ENCODE measurements at regions not wholly inside any gene's neighbourhood (a gene's known extent, or its start where the extent isn't known, plus 50 kb on each side); places are given as distances from the start of the nearest gene placed in this dataset.
"Not testable (repeated sequence)": the region's sequence is repeated elsewhere in the genome, so short reads cannot be mapped to it uniquely, and the experiment has no call there.

DNA sequence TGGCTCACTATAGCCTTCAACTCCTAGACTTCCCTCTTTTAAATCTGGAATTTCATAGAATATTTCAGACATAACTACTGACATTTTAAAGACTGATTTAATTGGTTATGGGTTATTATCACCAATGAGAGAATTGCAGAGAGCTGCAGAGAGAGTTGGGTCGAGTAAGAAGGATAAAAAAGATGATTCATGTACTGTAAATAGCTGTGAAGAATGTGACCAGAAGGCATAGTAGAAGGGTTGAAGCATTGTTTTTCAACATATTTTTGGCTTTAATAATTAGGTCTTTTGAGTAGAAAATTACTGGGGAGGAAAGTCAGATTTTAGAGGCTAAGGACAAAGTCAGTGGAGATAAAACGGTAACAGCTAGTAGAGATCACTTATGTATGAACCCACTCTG lies 503.2 kb upstream of the SLC8A1 start:
- no peak for DNase-seq (ENCODE audit: low spot score)

DNA sequence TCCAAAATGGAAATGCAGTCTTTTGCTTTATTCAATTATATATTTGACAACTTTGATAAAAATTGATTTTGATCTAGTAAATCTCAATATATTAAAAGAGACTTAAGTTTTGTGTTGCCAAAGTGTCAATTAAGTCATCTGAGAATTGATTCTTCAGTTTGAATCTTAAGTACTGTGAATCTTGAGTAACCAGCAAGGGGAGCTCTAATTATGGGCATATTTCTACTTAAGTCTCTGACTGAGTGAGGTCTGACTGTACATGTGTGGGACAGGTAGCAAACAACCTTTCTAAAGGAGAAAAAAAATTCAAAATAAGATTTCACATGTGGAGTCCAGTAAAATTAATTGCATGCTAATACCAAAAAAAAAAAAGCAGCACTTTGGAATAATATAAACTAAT lies 503.7 kb upstream of the SLC8A1 start:
- DNase-seq (ENCODE audit: low spot score): no peak

DNA sequence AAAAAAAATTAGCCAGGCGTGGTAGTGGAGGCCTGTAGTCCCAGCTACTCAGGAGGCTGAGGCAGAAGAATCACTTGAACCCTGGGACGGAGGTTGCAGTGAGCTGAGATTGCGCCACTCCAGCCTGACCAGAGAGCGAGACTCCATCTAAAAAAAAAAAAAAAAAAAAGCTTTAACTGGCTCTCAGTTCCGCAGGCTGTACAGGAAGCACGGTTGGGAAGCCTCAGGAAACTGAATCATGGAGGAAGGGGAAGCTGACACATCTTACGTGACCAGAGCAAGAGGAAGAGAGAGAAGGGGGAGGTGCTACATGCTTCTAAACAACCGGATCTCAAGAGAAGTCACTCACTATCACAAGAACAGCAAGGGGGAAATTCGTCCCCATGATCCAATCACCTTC lies 505.6 kb upstream of the SLC8A1 start:
- no peak for DNase-seq (ENCODE audit: low spot score)

DNA sequence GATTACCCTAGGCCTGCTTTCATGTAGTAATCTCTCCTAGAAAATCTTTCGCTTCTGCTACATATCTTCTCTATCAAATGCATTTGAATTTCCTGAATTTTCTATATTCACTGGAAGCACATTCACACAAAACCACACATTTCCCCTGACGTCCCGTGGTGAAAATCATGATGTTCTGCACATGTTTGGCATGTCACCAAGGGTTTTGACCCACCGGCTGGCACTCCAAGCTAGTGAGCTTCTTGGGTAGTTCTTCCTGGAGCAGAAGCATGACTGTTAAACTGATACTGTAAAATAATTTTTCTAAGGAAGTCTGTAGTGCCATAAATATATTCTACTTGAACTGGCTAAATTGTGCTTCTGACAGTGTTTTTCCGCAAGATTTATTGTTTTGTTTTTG lies 510.1 kb upstream of the SLC8A1 start:
- no peak for DNase-seq (ENCODE audit: low spot score)

DNA sequence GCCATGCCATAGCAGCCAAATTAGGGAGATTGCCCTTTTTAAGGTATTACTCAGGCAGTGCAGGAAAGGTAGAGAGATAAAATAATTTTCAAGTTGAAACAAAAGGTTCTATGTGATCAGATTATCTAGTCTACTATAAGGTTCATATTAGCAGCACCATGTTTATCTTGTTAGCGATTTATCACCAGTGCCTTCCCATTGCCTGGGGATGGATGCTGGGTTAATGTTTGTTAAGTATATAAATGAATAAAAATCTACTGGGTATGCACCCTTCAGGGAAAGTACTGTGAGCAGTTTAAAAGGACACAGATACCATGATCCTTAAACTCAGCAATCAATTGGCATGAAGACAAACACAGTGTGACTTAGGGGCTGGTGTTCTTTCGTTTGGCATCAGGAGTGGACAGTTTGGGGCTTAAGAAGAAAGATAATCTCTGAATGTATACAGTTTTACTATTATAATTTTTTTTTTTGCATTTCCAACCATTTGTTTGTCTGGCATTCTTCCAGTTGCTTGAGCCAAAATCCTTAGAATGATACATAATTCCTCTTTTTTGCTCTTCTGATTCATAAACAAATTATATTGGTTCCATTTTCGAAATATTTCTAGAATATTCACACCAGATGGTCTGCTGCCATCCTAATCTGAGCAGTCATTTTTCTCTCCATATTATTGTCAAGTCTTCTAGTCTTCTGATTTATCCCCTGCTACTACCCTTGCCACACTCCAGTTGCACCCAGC lies 512.8 kb upstream of the SLC8A1 start:
- no peak for DNase-seq (ENCODE audit: low spot score)

DNA sequence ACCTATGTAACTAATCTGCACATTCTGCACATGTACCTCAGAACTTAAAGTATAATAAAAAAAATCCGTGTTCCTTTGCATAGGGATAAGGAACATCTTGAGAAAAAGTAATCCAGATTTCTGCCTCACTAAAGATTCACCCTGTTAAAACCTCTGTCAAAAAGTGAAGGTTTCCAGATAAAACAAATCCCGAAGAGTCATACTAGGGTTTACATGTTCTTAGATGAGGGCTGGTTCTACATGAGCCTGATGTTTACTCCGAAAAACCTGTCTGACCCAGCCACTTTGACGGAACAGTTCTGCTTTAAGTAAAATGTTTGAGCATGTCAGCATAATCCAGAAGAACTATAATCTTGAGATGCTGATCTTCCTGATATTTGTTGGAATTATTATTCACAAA lies 515.6 kb upstream of the SLC8A1 start:
- no peak for DNase-seq (ENCODE audit: low spot score)

DNA sequence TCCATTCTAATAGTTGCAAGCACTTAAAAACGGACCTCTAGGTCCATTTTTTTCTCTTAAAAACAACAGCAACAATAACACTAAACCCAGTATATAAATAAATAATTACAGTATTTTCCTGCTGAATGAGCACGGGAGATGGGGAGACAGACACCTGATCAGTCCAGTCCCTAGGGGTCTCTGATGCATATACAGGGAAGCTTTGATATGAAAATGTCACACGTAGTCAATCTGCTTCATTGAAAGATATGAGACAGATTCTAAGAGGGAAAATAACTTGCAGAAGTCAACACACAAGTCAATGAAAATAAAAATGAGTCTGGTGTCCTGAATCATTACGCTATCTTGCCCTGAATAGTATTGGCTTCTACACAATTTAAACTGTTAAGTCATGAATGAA lies 523.3 kb upstream of the SLC8A1 start:
- DNase-seq (ENCODE audit: low spot score): no peak

DNA sequence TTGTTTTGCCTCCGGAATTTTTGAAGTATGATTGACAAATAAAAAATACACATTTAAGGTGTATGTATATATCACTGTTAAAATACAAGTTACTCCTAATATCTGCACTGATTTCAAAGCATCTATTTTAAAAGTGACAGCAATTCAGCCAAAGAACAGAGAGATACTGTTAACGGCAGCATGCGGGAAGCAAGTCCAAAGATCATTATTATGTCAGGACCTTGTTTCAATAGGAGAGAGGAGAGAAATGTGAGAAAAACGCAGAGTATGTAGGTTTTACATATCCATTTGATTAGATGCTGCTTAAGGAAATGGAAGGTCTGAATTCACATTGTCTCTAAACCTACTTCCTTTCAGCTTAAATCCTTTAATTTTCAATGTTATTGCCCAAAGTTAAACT lies 545.5 kb upstream of the SLC8A1 start:
- no peak for DNase-seq (ENCODE audit: low spot score)

DNA sequence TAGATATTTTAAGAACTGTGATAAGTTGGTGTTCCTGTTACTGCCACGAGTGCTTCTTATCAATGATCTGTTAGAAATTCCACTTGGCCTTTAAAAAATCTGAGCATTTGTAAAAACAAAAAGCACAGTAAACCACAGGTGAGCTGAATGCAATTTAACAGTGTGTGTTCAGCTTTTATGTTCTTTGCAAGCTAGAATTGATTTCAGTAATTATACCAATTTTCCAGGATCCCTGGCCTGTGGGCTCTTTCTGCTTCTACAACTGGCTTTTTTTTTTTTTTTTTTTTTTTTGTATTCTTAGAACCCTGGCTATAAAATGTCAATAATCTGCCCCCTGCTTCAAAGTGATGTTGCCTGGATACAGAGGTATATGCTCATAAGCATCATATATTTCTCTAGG lies 548.5 kb upstream of the SLC8A1 start:
- DNase-seq (ENCODE audit: low spot score): no peak

DNA sequence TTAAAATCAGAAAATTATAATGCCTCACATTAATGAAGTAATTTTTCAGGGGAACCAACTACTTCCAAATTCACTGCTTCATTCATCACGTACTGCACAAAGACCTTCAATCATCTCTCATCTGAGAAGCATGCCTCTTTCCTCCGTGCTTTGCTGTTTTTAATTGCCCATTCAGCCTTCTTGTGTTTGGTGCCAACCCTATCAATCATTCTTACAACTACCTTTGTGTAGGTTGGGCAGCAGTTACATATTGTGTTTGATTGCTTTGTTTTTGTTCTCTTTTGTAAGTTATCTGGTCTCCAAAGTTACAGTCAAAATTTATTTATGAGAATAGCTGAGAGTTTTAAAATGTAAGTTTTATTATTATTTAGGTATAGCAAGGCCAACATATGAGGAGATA lies 549.0 kb upstream of the SLC8A1 start:
- no peak for DNase-seq (ENCODE audit: low spot score)

DNA sequence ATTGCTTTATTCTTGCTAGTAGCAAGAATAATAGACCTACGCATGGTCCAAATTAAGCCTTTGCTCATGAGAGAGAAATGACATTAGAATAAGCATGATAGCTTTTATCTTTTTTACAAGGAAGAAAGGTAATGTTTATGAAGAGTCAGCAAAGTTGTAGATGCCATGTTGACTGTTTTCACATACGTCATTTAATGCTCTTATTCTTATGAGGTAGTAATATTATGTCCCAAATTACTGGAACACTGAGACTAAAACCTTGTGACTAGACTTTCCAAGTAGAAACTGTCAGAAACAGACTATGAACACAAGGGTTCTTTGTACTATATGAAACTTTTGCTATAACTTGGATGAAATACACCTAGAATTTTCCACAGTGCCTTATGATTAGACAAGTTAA lies 552.8 kb upstream of the SLC8A1 start:
- DNase-seq (ENCODE audit: low spot score): no peak

DNA sequence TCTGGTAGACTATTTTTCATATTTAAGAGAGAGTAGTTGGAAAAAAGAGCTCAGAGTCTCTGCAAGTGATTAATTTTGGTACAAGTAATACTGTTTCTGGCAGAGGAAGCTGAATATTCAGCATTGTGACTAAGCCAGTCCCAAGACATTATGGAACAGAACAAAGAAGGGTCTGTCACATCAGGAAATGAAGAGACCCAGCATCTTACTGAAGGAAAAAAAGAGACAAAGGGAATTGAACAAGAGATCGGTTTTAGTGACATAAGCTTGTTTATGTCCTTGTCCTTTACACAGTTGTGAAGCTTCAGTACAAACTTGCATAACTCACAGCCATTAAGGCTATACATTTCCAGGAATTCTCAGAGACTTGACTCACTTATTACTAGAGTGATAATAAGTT lies 568.5 kb upstream of the SLC8A1 start:
- DNase-seq (ENCODE audit: low spot score): no peak

DNA sequence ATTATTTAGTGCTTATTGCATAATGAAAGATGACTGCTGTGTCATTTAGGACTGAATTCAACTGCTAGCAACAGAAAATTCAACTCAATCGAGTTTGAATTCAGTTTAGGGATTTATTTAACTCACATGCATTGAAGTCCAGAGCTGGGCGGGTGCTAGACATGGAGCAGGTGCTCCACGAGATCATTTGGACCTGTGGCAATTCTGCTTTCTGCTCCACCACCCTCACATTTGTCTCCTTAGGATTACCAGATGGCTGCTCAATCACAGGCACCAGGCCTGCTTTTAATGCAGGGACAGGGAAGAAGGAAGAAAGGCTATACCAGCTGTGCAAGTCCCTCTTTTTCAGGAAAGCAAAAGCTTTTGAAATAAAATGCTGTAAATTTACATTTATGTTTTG lies 572.9 kb upstream of the SLC8A1 start:
- no peak for DNase-seq (ENCODE audit: low spot score)

DNA sequence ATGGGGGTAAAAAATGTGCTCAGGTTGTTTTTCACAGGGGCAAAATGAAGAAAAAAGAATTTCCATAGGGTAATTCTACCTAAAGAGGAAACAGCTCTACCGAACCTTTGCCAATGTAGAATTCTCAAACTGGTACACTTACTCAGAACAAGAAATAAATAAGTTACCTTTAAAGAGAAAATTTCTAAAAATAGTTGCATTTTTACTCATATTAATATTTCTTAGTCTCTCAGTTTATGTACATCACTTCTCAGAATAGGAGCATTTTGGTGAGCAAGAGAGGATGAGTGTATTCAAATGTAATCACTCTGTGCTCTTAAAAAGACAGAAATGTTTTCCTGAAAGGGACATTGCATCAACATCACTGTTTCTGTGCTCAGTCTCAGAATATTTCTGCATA lies 574.7 kb upstream of the SLC8A1 start:
- no peak for DNase-seq (ENCODE audit: low spot score)

DNA sequence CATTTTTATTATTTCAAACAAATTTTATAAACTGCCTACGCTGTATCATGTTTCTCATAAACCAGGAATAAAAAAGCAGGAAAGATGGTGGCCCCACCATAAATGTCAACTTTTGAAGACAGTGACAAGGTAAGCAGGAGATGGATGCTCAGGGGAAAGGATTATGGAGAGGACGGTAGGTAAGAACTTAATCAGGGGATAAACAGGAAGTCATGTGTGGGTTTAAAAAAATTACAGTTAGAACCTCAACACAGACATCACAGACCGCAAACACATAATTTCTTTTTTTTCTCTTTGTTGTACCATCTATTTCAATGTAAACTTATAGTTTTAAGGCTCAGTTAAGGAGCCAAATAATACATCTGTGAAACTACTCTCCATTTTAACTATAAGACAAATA lies 575.2 kb upstream of the SLC8A1 start:
- DNase-seq (ENCODE audit: low spot score): no peak

DNA sequence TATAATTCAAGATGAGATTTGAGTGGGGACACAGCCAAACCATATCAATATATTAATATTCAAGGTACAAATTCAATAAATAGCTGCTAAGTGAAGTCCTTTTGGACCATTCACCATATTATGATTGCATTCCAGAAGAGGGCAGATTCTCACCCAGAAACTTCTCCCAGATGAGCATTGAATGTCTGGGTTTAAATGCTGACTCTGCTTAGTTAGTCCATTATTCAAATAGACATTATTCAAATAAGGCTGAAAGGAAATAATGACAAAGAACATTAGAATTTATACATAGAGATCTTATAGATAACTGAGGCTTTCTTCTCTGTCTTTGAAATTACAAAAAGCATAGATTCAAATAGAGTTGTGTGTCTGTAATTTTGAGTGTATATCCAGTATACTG lies 579.4 kb upstream of the SLC8A1 start:
- no peak for DNase-seq (ENCODE audit: low spot score)

DNA sequence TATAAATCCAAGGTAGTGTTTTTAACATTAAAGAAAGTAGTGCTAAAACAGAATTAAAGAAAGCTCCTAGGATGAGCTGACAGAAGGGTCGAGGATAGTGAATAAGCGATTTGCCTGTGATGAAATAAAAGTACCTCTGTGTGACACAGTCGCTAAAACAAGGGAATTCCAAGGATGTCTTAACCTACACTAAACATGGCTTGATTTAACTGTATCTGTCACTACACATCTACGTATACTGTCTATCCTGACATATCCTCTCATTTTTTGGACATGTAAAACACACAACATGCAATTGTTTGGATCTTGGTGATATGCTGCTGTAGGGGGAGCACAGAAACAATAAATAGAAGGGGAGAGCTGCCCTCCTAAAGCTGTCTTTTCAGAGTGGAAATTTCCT lies 580.8 kb upstream of the SLC8A1 start:
- DNase-seq (ENCODE audit: low spot score): no peak

DNA sequence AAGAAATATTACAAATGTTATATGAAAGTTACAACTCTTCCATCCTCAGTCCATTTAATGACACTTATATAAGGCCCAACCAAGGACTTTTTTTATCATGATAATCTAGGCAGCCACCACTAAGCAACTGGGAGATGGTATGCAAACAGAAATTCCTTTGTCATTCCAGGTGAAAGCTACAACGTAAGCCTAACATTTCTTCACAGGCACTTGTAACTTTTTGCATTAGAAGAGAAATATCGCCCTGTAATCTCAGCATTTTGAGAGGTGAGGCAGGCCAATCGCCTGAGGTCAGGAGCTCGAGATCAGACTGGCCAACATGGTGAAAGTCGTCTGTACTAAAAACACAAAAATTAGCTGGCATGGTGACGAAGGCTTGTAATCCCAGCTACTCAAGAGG lies 581.2 kb upstream of the SLC8A1 start:
- no peak for DNase-seq (ENCODE audit: low spot score)

DNA sequence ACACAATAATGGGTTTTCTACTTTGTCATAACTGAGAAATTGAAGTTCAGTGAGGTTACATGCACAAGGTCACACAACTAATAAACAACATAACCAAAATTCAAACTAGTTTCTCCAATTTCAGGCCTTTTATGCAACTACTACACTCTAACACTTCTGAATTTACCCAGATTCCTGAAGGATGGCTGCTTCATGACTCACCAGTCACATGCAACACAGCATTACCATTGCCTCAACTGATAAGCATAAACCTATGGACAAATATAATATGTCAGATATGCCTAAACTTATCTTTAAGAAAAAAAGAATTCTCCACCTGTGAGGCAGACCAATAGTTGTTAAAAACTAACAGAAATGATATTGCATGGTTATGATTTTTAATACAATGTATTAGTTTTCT lies 586.5 kb upstream of the SLC8A1 start:
- DNase-seq (ENCODE audit: low spot score): no peak

DNA sequence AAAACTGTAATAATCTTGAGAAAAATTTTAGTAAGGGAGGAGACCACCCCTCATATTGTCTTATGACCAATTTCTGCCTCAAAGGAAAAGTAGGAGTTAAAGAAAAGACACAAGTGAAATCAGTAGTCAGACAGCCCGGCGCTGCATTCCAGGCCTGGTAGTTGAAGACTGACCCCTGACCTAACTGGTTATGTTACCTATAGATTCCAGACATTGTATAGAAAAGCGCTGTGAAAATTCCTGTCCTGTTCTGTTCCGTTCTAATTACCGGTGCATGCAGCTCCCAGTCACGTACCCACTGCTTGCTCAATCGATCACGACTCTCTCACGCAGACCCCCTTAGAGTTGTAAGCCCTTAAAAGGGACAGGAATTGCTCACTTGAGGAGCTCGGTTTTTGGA lies 587.9 kb upstream of the SLC8A1 start:
- DNase-seq (ENCODE audit: low spot score): not testable (repeated sequence)

DNA sequence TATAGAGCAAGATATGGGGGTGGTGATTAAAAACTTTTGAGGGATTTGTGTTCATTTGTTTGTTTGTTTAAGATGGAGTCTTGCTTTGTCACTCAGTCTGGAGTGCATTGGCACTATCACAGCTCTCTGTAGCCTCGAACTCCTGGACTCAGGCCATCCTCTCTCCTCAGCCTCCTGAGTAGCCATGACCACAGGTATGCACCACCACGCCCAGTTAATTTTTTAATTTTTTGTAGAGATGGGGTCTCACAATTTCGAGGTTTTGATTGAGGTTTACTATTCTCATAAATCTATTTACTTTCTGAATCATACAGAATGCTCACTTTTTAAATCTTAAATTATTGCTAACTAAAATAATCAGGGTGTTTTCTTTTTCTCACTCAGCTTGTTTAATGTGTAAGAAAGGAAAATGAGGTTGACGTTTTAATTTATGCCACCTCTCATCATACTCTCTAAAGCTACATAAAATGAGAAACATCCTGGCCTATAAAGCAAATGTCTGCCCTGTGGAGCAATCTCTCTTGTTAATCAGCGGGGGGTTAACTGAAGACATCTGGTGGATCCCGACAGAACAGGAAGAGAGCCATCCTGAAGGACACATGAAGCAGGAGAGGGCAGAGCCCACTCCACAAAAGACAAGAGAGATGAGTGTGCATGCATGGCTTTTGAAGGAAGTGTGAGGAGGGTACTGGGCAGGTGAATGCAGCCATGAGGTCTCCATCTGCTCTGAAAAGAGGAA lies 589.1 kb upstream of the SLC8A1 start:
- no peak for DNase-seq (ENCODE audit: low spot score)

DNA sequence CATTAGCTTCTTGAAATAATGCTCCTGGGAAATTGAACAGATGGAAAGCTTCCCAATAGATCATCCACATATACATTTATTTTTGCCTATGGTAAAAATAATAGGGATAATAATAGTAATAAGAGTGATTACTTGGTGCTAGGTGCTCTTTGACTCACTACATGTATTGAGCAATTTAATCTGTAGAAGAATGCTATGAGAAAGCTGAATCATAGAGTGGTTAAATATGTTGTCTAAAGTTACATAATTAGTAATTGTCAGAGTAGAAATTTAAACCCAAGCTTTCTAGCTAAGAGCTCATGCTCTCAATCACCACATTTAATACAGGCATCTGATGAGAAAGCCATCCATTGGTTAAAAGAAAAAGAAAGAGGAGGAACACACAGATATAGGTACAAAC lies 590.5 kb upstream of the SLC8A1 start:
- no peak for DNase-seq (ENCODE audit: low spot score)

DNA sequence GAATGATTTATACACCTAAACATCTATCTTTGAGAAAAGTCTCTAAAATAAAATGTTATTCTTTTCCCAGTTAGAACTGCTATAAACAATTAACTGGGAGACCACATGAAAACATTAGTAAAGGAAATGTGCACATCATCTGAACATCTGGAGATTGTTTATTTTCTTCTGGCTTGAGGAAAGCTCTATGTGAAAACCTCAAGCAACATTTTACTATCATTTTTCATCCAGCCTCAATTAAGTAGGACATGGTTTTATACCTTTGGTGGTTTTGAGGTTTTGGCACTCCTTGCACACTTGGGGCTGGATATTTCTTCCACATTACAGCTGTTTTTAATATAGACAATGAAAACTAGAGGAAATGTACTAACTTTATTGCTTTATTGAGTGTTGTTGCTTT lies 609.5 kb upstream of the SLC8A1 start:
- DNase-seq (ENCODE audit: low spot score): no peak

DNA sequence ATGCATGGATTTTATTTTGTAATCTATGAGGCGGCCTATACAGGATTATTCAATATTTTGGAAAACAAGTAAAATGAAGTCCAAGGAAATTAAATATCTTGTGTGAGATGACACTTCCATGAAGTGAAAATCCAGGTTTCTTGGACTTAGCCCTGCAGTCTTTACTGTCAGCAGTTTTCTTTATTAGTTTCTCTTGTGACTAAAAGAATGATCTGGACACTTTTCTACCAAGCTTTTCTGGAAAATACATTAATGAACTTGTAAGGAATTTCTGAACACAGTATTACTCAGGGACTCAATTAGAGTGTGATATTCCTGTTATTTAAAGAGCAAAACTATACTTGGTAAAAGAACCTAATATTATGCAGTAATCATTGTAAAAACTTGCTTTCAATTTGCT lies 610.4 kb upstream of the SLC8A1 start:
- no peak for DNase-seq (ENCODE audit: low spot score)

Measured in hepatic stellate cell (primary cell).